ENCODE measurements at regions not wholly inside any gene's neighbourhood (a gene's known extent, or its start where the extent isn't known, plus 50 kb on each side); places are given as distances from the start of the nearest gene placed in this dataset.

- intact Hi-C loops (cut with DNase I): no loop called here
- Histone ChIP-seq H3K4me3 (no peak overlapping the region), H3K27ac (no peak overlapping the region), H3K36me3 (no peaks in the 10 kb centered on the region), H3K27me3 (no peaks in the 10 kb centered on the region), H3K4me1 (no peaks in the 10 kb centered on the region), H3K9me3 (peaks cover 0 to 5% (median 0%) of the 10 kb centered on the region in 3 donors)
- TF ChIP-seq POLR2A (IDR thresholded peaks at IDR 0.05): no peak
- TF ChIP-seq, protein P1, sequence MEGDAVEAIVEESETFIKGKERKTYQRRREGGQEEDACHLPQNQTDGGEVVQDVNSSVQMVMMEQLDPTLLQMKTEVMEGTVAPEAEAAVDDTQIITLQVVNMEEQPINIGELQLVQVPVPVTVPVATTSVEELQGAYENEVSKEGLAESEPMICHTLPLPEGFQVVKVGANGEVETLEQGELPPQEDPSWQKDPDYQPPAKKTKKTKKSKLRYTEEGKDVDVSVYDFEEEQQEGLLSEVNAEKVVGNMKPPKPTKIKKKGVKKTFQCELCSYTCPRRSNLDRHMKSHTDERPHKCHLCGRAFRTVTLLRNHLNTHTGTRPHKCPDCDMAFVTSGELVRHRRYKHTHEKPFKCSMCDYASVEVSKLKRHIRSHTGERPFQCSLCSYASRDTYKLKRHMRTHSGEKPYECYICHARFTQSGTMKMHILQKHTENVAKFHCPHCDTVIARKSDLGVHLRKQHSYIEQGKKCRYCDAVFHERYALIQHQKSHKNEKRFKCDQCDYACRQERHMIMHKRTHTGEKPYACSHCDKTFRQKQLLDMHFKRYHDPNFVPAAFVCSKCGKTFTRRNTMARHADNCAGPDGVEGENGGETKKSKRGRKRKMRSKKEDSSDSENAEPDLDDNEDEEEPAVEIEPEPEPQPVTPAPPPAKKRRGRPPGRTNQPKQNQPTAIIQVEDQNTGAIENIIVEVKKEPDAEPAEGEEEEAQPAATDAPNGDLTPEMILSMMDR (IDR thresholded peaks at IDR 0.05): no peak
- WGBS, 2 donors: 74 to 83% methylated on average over 1 of the region's 1 CpG
- DNase-seq: no peak
Observed at GRCh38 chr11:42075180-42075579, 615.7 kb upstream of the LRRC4C start.

GRCh38 chr11:42077794-42078193, 618.3 kb upstream of the LRRC4C start:
- Histone ChIP-seq H3K27me3 (no peaks in the 10 kb centered on the region), H3K36me3 (no peaks in the 10 kb centered on the region), H3K4me1 (no peaks in the 10 kb centered on the region), H3K27ac (no peak overlapping the region), H3K4me3 (no peak overlapping the region), H3K9me3 (no peaks in the 10 kb centered on the region)
- 31 to 52% methylated on average over 1 of the region's 1 CpG for WGBS, 2 donors
- TF ChIP-seq, protein P1 (IDR thresholded peaks at IDR 0.05): no peak
- TF ChIP-seq POLR2A (IDR thresholded peaks at IDR 0.05): no peak
- intact Hi-C loops (cut with DNase I): no loop called here
- no peak for DNase-seq

- intact Hi-C loops (cut with DNase I): no loop called here
- Histone ChIP-seq H3K4me3 (no peak overlapping the region), H3K4me1 (no peaks in the 10 kb centered on the region), H3K27me3 (no peaks in the 10 kb centered on the region), H3K9me3 (no peaks in the 10 kb centered on the region), H3K36me3 (no peaks in the 10 kb centered on the region), H3K27ac (no peak overlapping the region)
- DNase-seq: no peak
- no peak for TF ChIP-seq POLR2A (IDR thresholded peaks at IDR 0.05)
- TF ChIP-seq, protein P1 (IDR thresholded peaks at IDR 0.05): no peak
- 55 to 57% methylated on average over 3 to 4 of the region's 4 CpGs for WGBS, 2 donors
Observed at GRCh38 chr11:42085736-42086135, 626.3 kb upstream of the LRRC4C start.

DNA sequence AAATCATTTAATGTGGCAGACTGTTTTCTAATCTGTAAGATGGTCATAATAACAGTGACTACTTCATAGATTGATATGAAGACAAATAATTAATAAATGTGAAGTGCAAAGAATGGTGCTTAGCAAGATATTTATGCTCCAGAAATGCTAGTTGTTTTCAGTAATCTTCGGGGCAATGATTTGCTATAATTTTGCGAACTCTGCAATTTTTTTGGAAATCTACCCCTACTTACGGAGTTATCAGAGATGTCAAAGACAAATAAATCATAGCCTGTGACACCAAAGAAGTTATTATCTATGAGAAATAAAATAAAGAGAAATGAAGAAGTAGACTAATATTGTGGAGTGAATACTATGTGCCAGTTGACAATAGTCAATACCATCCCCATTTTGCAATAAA, 634.1 kb upstream of the LRRC4C start:
- Histone ChIP-seq H3K27me3 (no peaks in the 10 kb centered on the region), H3K27ac (no peak overlapping the region), H3K36me3 (no peaks in the 10 kb centered on the region), H3K4me3 (no peak overlapping the region), H3K9me3 (peaks cover 0 to 4% (median 0%) of the 10 kb centered on the region in 3 donors), H3K4me1 (no peaks in the 10 kb centered on the region)
- no peak for TF ChIP-seq POLR2A (IDR thresholded peaks at IDR 0.05)
- TF ChIP-seq, protein P1 (IDR thresholded peaks at IDR 0.05): no peak
- intact Hi-C loops (cut with DNase I): no loop called here
- DNase-seq: no peak
- WGBS, 2 donors: 90 to 92% methylated on average over 3 of the region's 3 CpGs

DNA sequence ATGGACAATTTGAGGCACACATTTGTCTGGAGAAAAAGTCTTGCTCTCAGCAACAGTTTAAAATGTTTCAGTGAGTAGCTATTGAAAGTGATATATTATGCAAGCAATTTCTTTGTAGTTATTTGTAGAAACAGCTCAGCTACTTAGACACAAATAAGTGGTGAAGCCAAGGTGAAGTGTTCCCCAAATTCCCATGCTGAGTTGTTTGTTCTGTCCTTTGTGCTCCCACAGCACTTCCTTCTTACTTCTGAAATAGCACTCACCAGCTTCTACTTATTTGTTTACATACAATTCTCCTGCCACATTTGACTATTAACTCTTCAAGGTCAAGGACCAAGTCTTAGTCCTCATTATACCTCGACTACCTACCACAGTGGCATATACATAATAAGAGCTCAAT, 638.6 kb upstream of the LRRC4C start:
- peaks cover 0 to 4% (median 0%) of the 10 kb centered on the region in 3 donors for H3K9me3 ChIP-seq
- WGBS, 2 donors: 24 to 26% methylated on average over 1 of the region's 1 CpG
- no peak overlapping the region for H3K27ac ChIP-seq
- H3K4me1 ChIP-seq: no peaks in the 10 kb centered on the region
- no peaks in the 10 kb centered on the region for H3K36me3 ChIP-seq
- H3K4me3 ChIP-seq: no peak overlapping the region
- TF ChIP-seq, protein P1 (IDR thresholded peaks at IDR 0.05): no peak
- TF ChIP-seq POLR2A (IDR thresholded peaks at IDR 0.05): no peak
- no peaks in the 10 kb centered on the region for H3K27me3 ChIP-seq
- intact Hi-C loops (cut with DNase I): no loop called here
- no peak for DNase-seq

Measured in esophagus squamous epithelium (tissue), 5 donors.